ENCODE measurements at regions not wholly inside any gene's neighbourhood (a gene's known extent, or its start where the extent isn't known, plus 50 kb on each side); places are given as distances from the start of the nearest gene placed in this dataset.
"Not testable (repeated sequence)": the region's sequence is repeated elsewhere in the genome, so short reads cannot be mapped to it uniquely, and the experiment has no call there.

- H3K4me1 ChIP-seq (ENCODE audit: insufficient read depth, low read length); H3K4me3 ChIP-seq (ENCODE audit: insufficient read depth, low read depth, low read length); H2AFZ ChIP-seq (ENCODE audit: low read depth, low read length); DNase-seq (ENCODE audit: low read depth); H3K36me3 Mint-ChIP-seq (ENCODE audit: low read depth, unreplicated experiment); H3K27ac ChIP-seq (ENCODE audit: low read depth, low read length); H3K79me2 ChIP-seq (ENCODE audit: insufficient read depth, low read length); H3K27me3 Mint-ChIP-seq (ENCODE audit: low read depth, unreplicated experiment); H4K20me1 ChIP-seq (ENCODE audit: insufficient read depth, low read length); FAIRE-seq; H3K9me3 Mint-ChIP-seq (ENCODE audit: unreplicated experiment); H3K4me3 Mint-ChIP-seq (ENCODE audit: unreplicated experiment); H3K27ac Mint-ChIP-seq (ENCODE audit: unreplicated experiment); H3K27me3 ChIP-seq (ENCODE audit: insufficient read depth, low read length); H3K36me3 ChIP-seq (ENCODE audit: insufficient read depth, low read length); H3K9ac ChIP-seq (ENCODE audit: low read length); H3K4me2 ChIP-seq (ENCODE audit: low read length); H3K4me1 Mint-ChIP-seq (ENCODE audit: low read depth, unreplicated experiment); H3K9me3 ChIP-seq (ENCODE audit: insufficient read depth, low read depth, low read length): not testable (repeated sequence)
Observed at GRCh38 chr10:93232159-93232558, 158.5 kb downstream of the CYP26A1 start.

DNA sequence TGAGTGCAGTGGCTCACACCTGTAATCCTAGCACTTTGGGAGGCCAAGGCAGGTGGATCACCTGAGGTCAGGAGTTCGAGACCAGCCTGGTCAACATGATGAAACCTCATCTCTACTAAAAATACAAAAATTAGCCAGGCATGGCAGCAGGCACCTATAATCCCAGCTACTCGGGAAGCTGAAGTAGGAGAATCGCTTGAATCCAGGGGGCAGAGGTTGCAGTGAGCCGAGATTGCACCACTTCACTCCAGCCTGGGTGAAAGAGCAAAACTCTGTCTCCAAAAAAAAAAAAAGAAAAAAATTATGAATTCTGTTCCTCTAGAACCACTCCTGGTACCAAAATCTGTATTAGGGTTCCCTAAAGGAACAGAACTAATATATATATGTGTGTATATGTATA, 161.2 kb downstream of the CYP26A1 start:
- H3K79me2 ChIP-seq (ENCODE audit: insufficient read depth, low read length); H3K4me3 Mint-ChIP-seq (ENCODE audit: unreplicated experiment): not testable (repeated sequence)

DNA sequence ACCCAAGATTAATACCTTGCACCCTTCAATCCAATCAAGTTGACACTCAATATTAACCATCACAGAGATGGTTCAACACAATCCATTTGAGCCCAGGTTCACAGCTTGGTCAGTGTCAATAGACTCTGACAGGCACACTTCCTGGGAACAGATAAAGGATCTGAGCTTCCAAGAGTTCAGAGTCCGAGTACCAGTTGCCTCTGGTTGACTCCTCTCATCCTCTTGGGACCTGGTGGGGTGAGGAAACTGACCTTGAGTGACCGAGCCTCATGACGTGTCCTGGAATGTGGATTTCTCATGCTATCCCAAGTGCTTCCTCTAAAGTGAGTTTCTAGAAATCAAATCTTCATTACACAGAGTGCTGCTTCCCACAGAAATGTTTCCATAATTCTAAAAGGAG, 162.0 kb downstream of the CYP26A1 start:
- TF ChIP-seq, protein P1, sequence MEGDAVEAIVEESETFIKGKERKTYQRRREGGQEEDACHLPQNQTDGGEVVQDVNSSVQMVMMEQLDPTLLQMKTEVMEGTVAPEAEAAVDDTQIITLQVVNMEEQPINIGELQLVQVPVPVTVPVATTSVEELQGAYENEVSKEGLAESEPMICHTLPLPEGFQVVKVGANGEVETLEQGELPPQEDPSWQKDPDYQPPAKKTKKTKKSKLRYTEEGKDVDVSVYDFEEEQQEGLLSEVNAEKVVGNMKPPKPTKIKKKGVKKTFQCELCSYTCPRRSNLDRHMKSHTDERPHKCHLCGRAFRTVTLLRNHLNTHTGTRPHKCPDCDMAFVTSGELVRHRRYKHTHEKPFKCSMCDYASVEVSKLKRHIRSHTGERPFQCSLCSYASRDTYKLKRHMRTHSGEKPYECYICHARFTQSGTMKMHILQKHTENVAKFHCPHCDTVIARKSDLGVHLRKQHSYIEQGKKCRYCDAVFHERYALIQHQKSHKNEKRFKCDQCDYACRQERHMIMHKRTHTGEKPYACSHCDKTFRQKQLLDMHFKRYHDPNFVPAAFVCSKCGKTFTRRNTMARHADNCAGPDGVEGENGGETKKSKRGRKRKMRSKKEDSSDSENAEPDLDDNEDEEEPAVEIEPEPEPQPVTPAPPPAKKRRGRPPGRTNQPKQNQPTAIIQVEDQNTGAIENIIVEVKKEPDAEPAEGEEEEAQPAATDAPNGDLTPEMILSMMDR (IDR thresholded peaks at IDR 0.05; ENCODE audit: insufficient read depth, low read depth, low read length), result no peak
- no peak for TF ChIP-seq EZH2 (IDR thresholded peaks at IDR 0.05; ENCODE audit: insufficient read depth, low read length)
- no peak overlapping the region for H2AFZ ChIP-seq (ENCODE audit: low read depth, low read length)
- H3K9me3 ChIP-seq (ENCODE audit: insufficient read depth, low read depth, low read length), result no peaks in the 10 kb centered on the region
- H3K9ac ChIP-seq (ENCODE audit: low read length), result no peak overlapping the region
- peaks cover 4% of the 10 kb centered on the region for H3K27me3 ChIP-seq (ENCODE audit: insufficient read depth, low read length)
- H3K36me3 ChIP-seq (ENCODE audit: insufficient read depth, low read length), result no peaks in the 10 kb centered on the region
- Mint-ChIP-seq H3K4me1 (ENCODE audit: low read depth, unreplicated experiment) (peaks cover 2% of the 10 kb centered on the region), H3K4me3 (ENCODE audit: unreplicated experiment) (no peak overlapping the region), H3K27me3 (ENCODE audit: low read depth, unreplicated experiment) (peaks cover 5% of the 10 kb centered on the region), H3K36me3 (ENCODE audit: low read depth, unreplicated experiment) (no peaks in the 10 kb centered on the region), H3K27ac (ENCODE audit: unreplicated experiment) (no peak overlapping the region), H3K9me3 (ENCODE audit: unreplicated experiment) (peaks cover 1% of the 10 kb centered on the region)
- no peaks in the 10 kb centered on the region for H3K4me1 ChIP-seq (ENCODE audit: insufficient read depth, low read length)
- peak overlapping the region; percentile 12 for H3K4me2 ChIP-seq (ENCODE audit: low read length)
- no peak overlapping the region for H3K27ac ChIP-seq (ENCODE audit: low read depth, low read length)
- H3K4me3 ChIP-seq (ENCODE audit: insufficient read depth, low read depth, low read length), result no peak overlapping the region
- H3K79me2 ChIP-seq (ENCODE audit: insufficient read depth, low read length), result no peaks in the 10 kb centered on the region
- FAIRE-seq, result no peak
- DNase-seq (ENCODE audit: low read depth), result peak; percentile 16
- no peaks in the 10 kb centered on the region for H4K20me1 ChIP-seq (ENCODE audit: insufficient read depth, low read length)

More for the DNA sequence above, 161.2 kb downstream of the CYP26A1 start:
- H3K4me1 Mint-ChIP-seq (ENCODE audit: low read depth, unreplicated experiment); H3K9me3 ChIP-seq (ENCODE audit: insufficient read depth, low read depth, low read length); H3K27me3 ChIP-seq (ENCODE audit: insufficient read depth, low read length); H3K4me2 ChIP-seq (ENCODE audit: low read length); H3K36me3 ChIP-seq (ENCODE audit: insufficient read depth, low read length); H4K20me1 ChIP-seq (ENCODE audit: insufficient read depth, low read length); H3K36me3 Mint-ChIP-seq (ENCODE audit: low read depth, unreplicated experiment); FAIRE-seq; H3K27ac ChIP-seq (ENCODE audit: low read depth, low read length); H3K4me1 ChIP-seq (ENCODE audit: insufficient read depth, low read length); H3K9ac ChIP-seq (ENCODE audit: low read length); H3K27me3 Mint-ChIP-seq (ENCODE audit: low read depth, unreplicated experiment); H3K9me3 Mint-ChIP-seq (ENCODE audit: unreplicated experiment); H3K27ac Mint-ChIP-seq (ENCODE audit: unreplicated experiment); H3K4me3 ChIP-seq (ENCODE audit: insufficient read depth, low read depth, low read length); H2AFZ ChIP-seq (ENCODE audit: low read depth, low read length); DNase-seq (ENCODE audit: low read depth): not testable (repeated sequence)

Measured in astrocyte (in vitro differentiated cells and primary cell).